ENCODE measurements at regions not wholly inside any gene's neighbourhood (a gene's known extent, or its start where the extent isn't known, plus 50 kb on each side); places are given as distances from the start of the nearest gene placed in this dataset.

- no peak for TF ChIP-seq MAX (IDR thresholded peaks at IDR 0.05)
- TF ChIP-seq, protein P1, sequence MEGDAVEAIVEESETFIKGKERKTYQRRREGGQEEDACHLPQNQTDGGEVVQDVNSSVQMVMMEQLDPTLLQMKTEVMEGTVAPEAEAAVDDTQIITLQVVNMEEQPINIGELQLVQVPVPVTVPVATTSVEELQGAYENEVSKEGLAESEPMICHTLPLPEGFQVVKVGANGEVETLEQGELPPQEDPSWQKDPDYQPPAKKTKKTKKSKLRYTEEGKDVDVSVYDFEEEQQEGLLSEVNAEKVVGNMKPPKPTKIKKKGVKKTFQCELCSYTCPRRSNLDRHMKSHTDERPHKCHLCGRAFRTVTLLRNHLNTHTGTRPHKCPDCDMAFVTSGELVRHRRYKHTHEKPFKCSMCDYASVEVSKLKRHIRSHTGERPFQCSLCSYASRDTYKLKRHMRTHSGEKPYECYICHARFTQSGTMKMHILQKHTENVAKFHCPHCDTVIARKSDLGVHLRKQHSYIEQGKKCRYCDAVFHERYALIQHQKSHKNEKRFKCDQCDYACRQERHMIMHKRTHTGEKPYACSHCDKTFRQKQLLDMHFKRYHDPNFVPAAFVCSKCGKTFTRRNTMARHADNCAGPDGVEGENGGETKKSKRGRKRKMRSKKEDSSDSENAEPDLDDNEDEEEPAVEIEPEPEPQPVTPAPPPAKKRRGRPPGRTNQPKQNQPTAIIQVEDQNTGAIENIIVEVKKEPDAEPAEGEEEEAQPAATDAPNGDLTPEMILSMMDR (IDR thresholded peaks at IDR 0.05 in 2 of 3, conservative IDR thresholded peaks at IDR 0.05 in 1 of 3; ENCODE audit: borderline replicate concordance in 1 of 3, insufficient read depth in 1 of 3, low read depth in 2 of 3, low read length in 2 of 3) = no peak
Observed at GRCh38 chr10:129131457-129132132, 335.4 kb upstream of the MGMT start.
